ENCODE measurements at regions not wholly inside any gene's neighbourhood (a gene's known extent, or its start where the extent isn't known, plus 50 kb on each side); places are given as distances from the start of the nearest gene placed in this dataset.

GRCh38 chr11:95330302-95330701, 99.3 kb upstream of the SESN3 start:
- no peak for TF ChIP-seq TCF12 (IDR thresholded peaks at IDR 0.05; ENCODE audit: low read depth)
- peak; percentile 76 for TF ChIP-seq NFIC (IDR thresholded peaks at IDR 0.05)
- TF ChIP-seq USF1 (IDR thresholded peaks at IDR 0.05): no peak
- no peak for TF ChIP-seq REST (IDR thresholded peaks at IDR 0.05; ENCODE audit: low read depth)
- no peak for TF ChIP-seq EP300 (IDR thresholded peaks at IDR 0.05; ENCODE audit: borderline replicate concordance)
- no peak for TF ChIP-seq CEBPB (IDR thresholded peaks at IDR 0.05)
